ENCODE measurements at regions not wholly inside any gene's neighbourhood (a gene's known extent, or its start where the extent isn't known, plus 50 kb on each side); places are given as distances from the start of the nearest gene placed in this dataset.
"Not testable (repeated sequence)": the region's sequence is repeated elsewhere in the genome, so short reads cannot be mapped to it uniquely, and the experiment has no call there.

- no peak for DNase-seq
These were observed 672.1 kb upstream of the SLIT2 start for GRCh38 chr4:19579608-19580007.

GRCh38 chr4:19577097-19577496 is 674.6 kb upstream of the SLIT2 start:
- DNase-seq = no peak

GRCh38 chr4:19575924-19576323 is 675.8 kb upstream of the SLIT2 start:
- DNase-seq = no peak

- DNase-seq = no peak
These were observed 685.7 kb upstream of the SLIT2 start for GRCh38 chr4:19566041-19566440.

- no peak for DNase-seq
These were observed 689.2 kb upstream of the SLIT2 start for GRCh38 chr4:19562456-19562855.

GRCh38 chr4:19557161-19557560 is 694.5 kb upstream of the SLIT2 start:
- DNase-seq = no peak

GRCh38 chr4:19556276-19556675 is 695.4 kb upstream of the SLIT2 start:
- not testable (repeated sequence) for DNase-seq

- DNase-seq = no peak
These were observed 704.2 kb upstream of the SLIT2 start for GRCh38 chr4:19547463-19547862.

GRCh38 chr4:19544446-19545125 is 707.1 kb upstream of the SLIT2 start:
- DNase-seq = no peak

GRCh38 chr4:19540859-19541540 is 710.7 kb upstream of the SLIT2 start:
- DNase-seq = no peak

- DNase-seq = no peak
These were observed 712.5 kb upstream of the SLIT2 start for GRCh38 chr4:19539201-19539600.

- no peak for DNase-seq
These were observed 717.5 kb upstream of the SLIT2 start for GRCh38 chr4:19534159-19534558.

GRCh38 chr4:19531906-19532848 is 719.5 kb upstream of the SLIT2 start:
- no peak for DNase-seq

- DNase-seq = no peak
These were observed 727.7 kb upstream of the SLIT2 start for GRCh38 chr4:19523964-19524363.

GRCh38 chr4:19522966-19523365 is 728.7 kb upstream of the SLIT2 start:
- DNase-seq = no peak

- peak; percentile 46 for DNase-seq
These were observed 730.7 kb upstream of the SLIT2 start for GRCh38 chr4:19520939-19521520.

- DNase-seq = no peak
These were observed 737.2 kb upstream of the SLIT2 start for GRCh38 chr4:19514276-19515070.

- no peak for DNase-seq
These were observed 739.6 kb upstream of the SLIT2 start for GRCh38 chr4:19512086-19512485.

GRCh38 chr4:19510993-19511392 is 740.7 kb upstream of the SLIT2 start:
- DNase-seq = no peak

- DNase-seq = no peak
These were observed 743.3 kb upstream of the SLIT2 start for GRCh38 chr4:19508442-19508841.

GRCh38 chr4:19497705-19498104 is 754.0 kb upstream of the SLIT2 start:
- DNase-seq = no peak

- DNase-seq = no peak
These were observed 754.9 kb upstream of the SLIT2 start for GRCh38 chr4:19496756-19497155.

Measured in right hindlimb (tissue), 1 donor.